ENCODE measurements at regions not wholly inside any gene's neighbourhood (a gene's known extent, or its start where the extent isn't known, plus 50 kb on each side); places are given as distances from the start of the nearest gene placed in this dataset.

GRCh38 chr2:239669899-239670460 is 269.2 kb upstream of the HDAC4 start:
- no peak overlapping the region for H3K27ac ChIP-seq
- H3K27me3 ChIP-seq (replicated peaks; ENCODE audit: insufficient read depth), result peaks cover 3% of the 10 kb centered on the region
- H3K4me3 ChIP-seq, result no peak overlapping the region
- no peaks in the 10 kb centered on the region for H3K9me3 ChIP-seq
- no peaks in the 10 kb centered on the region for H3K4me1 ChIP-seq (replicated peaks)
- H3K36me3 ChIP-seq, result no peaks in the 10 kb centered on the region
- intact Hi-C loops (cut with DNase I), result no loop called here
- DNase-seq (ENCODE audit: low spot score), result no peak
- WGBS, result 95% methylated on average over 16 of the region's 17 CpGs
- TF ChIP-seq POLR2AphosphoS5 (IDR thresholded peaks at IDR 0.05) (no peak), POLR2A (IDR thresholded peaks at IDR 0.05) (no peak)
- TF ChIP-seq, protein P1, sequence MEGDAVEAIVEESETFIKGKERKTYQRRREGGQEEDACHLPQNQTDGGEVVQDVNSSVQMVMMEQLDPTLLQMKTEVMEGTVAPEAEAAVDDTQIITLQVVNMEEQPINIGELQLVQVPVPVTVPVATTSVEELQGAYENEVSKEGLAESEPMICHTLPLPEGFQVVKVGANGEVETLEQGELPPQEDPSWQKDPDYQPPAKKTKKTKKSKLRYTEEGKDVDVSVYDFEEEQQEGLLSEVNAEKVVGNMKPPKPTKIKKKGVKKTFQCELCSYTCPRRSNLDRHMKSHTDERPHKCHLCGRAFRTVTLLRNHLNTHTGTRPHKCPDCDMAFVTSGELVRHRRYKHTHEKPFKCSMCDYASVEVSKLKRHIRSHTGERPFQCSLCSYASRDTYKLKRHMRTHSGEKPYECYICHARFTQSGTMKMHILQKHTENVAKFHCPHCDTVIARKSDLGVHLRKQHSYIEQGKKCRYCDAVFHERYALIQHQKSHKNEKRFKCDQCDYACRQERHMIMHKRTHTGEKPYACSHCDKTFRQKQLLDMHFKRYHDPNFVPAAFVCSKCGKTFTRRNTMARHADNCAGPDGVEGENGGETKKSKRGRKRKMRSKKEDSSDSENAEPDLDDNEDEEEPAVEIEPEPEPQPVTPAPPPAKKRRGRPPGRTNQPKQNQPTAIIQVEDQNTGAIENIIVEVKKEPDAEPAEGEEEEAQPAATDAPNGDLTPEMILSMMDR (IDR thresholded peaks at IDR 0.05), result no peak

- Histone ChIP-seq H3K27me3 (replicated peaks; ENCODE audit: insufficient read depth) (peaks cover 3% of the 10 kb centered on the region), H3K36me3 (no peaks in the 10 kb centered on the region), H3K4me3 (no peak overlapping the region), H3K4me1 (replicated peaks) (no peaks in the 10 kb centered on the region), H3K27ac (no peak overlapping the region), H3K9me3 (no peaks in the 10 kb centered on the region)
- TF ChIP-seq POLR2AphosphoS5 (IDR thresholded peaks at IDR 0.05) (no peak), POLR2A (IDR thresholded peaks at IDR 0.05) (no peak)
- TF ChIP-seq, protein P1 (IDR thresholded peaks at IDR 0.05), result no peak
- 89% methylated on average over 9 of the region's 9 CpGs for WGBS
- no peak for DNase-seq (ENCODE audit: low spot score)
- intact Hi-C loops (cut with DNase I), result no loop called here
Measured at GRCh38 chr2:239669181-239669898, 268.5 kb upstream of the HDAC4 start.

- intact Hi-C loops (cut with DNase I), result no loop called here
- Histone ChIP-seq H3K27me3 (replicated peaks; ENCODE audit: insufficient read depth) (peaks cover 3% of the 10 kb centered on the region), H3K9me3 (no peaks in the 10 kb centered on the region), H3K4me3 (no peak overlapping the region), H3K36me3 (no peaks in the 10 kb centered on the region), H3K4me1 (replicated peaks) (no peaks in the 10 kb centered on the region), H3K27ac (no peak overlapping the region)
- no peak for DNase-seq (ENCODE audit: low spot score)
- TF ChIP-seq, protein P1 (IDR thresholded peaks at IDR 0.05), result no peak
- TF ChIP-seq POLR2A (IDR thresholded peaks at IDR 0.05), result no peak
- no peak for TF ChIP-seq POLR2AphosphoS5 (IDR thresholded peaks at IDR 0.05)
- 96% methylated on average over 3 of the region's 3 CpGs for WGBS
Measured at GRCh38 chr2:239668651-239669050, 267.8 kb upstream of the HDAC4 start.

DNA sequence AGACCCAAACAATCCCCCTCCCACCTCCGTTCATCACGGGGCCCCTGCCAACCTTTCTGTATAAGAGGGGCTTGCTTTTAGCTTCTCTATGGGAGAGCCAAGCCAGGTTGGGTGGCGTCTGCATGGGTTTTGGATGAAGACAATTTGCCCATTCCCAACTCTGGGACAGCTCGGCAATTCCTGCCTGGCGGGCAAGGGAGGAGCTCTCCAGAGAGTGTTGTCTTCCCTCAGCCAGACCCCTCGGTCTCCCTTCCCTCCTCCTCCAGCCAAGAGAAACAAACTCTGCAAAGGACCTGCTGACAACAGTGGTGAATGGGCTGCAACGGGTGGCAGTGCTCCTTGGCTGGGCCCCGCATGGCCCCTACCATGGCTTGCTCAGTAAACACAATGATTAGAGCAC is 267.2 kb upstream of the HDAC4 start:
- Histone ChIP-seq H3K27me3 (replicated peaks; ENCODE audit: insufficient read depth) (peaks cover 3% of the 10 kb centered on the region), H3K4me1 (replicated peaks) (no peaks in the 10 kb centered on the region), H3K4me3 (no peak overlapping the region), H3K9me3 (no peaks in the 10 kb centered on the region), H3K36me3 (no peaks in the 10 kb centered on the region), H3K27ac (no peak overlapping the region)
- no peak for TF ChIP-seq POLR2A (IDR thresholded peaks at IDR 0.05)
- no peak for TF ChIP-seq POLR2AphosphoS5 (IDR thresholded peaks at IDR 0.05)
- TF ChIP-seq, protein P1 (IDR thresholded peaks at IDR 0.05), result no peak
- 89% methylated on average over 8 of the region's 8 CpGs for WGBS
- DNase-seq (ENCODE audit: low spot score), result no peak
- intact Hi-C loops (cut with DNase I), result no loop called here
